NCI-H1694 (cell line): ENCODE measurements at regions not wholly inside any gene's neighbourhood (a gene's known extent, or its start where the extent isn't known, plus 50 kb on each side); places are given as distances from the start of the nearest gene placed in this dataset.

ENCODE experiments used
- DNase-seq: peaks from one replicate; lab custom pipeline; 2025; lab: John Stamatoyannopoulos, UW

DNA sequence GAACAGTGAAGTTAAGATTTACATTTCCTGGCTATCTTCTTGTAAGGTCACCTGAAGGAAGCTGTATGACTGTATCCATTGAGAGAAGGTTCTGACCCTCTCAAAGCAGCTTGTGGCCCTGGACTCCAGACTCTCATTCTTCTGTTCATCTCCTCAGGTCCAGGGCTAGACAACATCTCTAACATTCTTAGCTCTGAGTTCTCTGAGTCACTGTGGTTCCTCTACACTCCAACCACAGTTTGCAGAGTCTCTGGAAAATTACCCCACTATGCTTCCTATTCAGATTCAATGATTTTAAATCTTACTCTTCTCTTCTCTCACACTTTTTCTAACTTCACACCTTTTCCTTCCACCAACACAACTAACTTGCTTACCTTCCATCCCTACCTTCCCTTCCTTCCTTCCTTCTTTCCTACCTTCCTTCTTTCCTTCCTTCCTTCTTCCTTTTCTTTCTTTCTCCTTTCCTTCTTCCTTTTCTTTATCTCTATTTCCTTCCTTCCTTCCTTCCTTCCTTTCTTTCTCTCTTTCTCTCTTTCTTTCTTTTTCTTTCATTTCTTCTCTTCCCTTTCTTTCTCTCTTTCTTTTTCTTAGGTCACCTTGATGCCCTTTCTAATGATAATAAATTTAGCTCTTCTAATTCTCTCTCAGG lies 824.3 kb upstream of the ZEB2 start:
- no peak for DNase-seq

DNA sequence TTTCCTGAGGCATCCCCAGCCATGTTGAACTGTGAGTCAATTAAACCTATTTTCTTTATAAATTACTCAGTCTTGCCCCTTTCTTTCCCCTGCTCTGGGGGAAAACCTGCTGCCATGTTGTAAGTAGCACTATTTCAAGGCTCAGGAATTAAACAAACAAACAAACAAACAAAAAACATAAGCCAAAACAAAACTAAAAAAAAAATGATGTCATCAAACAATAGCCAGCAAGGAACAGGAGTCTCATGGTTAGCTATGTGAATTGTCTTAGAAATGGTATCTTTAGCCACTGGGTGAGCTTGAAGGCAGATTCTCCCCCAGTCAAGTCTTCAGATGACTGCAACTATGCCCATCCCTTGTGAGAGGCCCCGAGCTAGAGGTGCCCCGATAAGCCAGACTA lies 823.4 kb upstream of the ZEB2 start:
- no peak for DNase-seq

DNA sequence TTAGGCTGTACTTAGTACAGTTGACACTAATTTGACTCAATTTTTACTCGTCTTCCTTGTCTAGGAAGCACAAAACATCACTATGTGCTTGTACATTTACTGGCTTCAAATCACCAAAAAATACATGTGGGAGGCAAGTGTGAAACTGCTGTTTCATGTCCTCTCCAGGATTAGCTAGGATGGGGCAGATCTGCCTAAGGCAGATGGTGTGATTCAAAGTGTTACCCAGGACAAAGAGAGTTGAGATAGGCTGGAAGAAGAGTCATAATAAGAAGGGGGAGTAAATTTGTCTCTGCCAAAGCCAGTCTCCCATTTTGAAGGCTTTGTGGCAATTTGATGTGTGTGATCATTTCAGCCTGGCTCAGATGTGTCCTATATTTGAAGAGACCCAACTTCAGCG lies 821.6 kb upstream of the ZEB2 start:
- no peak for DNase-seq

DNA sequence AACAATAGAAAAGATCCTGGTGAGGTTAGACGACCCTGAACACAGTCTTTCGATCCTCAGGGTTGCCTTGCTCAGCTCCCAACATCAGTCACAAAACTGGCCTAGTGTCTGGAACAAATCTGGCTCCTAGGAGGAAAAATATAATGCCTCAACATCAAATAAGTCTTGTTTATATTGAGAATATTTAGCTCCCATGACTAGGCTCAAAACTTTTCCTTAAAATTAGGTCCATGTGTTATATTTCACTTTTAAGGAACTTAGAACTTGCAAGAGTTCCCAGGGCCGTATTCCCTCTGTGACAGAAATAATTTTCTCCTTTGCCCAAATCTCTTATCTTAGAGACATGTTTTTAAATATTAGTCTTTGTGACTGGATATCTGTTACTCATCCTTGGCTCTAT lies 819.7 kb upstream of the ZEB2 start:
- no peak for DNase-seq

DNA sequence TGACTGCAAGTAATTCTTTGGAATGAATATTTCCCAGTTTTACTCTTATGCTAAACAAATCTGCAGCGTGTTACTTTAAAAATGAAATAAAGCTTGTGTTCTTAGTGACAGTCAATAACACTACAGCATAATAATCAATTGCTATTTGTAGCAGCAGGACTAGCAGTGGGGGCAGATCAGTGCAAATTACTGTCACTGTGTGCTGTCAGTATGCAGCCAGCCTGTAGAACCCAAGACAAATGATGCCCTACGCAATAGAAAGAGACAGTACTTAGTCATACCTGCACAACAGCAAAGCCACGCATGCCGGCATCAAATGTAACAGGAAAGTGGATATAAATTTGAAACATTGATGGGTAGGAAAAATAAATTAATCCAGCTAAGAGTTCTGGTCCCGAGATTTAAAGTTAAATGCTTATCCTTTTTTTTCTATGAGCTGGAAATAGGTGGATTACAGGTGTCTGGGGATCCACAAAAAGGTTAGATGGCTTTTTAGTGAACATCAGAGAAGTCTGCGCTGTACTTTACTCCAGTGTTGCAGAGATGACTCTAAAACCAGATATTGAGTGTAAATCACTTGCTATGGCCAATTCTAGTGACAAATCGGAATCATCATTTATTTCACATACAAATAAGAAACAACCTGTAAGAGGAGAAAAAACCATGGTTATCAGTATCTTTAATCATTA lies 812.4 kb upstream of the ZEB2 start:
- DNase-seq: no peak

DNA sequence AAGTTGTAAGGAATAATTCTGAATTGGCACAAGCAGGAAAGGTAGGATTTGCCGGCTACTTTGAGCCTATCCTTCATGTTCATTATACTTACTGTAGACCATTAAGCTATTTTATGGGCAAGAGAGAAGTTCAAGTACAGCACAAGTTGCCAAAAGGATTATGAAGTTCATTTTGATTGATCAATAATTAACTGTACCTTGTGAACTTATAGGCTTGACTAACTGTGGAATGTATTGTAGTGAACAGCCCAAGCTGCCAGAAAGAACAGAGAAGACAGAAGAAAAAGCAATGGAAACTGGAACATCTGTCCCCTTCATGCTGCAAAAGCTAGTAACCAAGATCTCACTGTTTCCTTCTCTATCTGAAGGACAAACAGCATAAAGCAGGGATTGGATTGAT lies 810.1 kb upstream of the ZEB2 start:
- DNase-seq: no peak

DNA sequence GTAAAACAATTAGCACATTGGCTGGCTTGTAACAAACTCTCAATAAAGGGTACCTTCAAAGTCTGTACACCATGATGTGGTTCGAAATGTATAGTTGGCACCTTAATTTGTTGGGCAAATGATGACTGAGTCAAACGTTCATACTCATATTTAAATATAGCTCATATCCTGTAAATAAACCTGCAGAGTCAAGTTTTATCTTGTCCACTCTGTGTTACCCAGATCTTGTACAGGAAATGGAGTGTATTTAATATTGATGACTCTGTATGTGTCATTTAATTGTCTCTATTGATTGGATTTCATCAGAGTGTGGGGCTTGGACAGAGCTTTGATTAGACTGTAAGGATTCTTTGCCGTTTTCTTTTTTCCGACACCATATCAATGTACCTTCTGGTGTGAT lies 805.6 kb upstream of the ZEB2 start:
- DNase-seq: no peak

DNA sequence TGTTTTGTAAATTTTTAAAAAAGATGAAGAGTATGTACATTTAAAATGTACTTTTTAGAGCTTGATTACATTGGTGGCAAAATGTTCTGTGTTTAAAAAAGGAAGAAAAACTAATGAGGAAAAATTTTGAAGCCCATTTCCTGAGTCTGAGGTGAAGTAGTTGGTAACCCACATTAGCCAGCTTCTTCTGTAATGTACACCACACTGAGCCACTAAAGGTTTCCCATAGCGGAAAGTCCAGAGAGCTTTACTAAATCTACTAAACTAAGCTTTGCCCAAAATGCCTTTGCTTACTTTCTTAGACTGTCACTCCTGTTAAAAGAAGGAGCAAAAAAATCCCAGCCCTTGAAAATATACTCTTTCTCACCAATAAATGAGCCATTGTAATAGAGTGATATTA lies 804.8 kb upstream of the ZEB2 start:
- DNase-seq: no peak

DNA sequence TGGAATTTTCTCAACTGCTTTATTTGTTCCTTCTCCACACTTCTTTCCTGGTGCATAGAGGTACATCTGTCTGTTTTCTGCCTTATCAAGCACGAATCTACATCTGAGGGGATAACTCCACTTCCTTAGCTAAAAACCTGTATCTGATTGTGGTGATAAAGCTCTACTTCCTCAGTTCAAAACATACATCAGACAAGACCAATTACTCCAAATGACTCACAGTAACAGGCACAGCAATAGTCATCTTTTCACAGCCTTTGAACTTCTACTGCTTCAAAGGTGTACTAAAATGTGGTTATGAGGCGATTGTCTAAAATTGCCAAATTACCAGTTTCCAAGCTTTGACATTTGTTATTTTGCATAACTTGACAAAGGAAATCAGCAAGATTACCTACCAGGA lies 803.6 kb upstream of the ZEB2 start:
- no peak for DNase-seq

DNA sequence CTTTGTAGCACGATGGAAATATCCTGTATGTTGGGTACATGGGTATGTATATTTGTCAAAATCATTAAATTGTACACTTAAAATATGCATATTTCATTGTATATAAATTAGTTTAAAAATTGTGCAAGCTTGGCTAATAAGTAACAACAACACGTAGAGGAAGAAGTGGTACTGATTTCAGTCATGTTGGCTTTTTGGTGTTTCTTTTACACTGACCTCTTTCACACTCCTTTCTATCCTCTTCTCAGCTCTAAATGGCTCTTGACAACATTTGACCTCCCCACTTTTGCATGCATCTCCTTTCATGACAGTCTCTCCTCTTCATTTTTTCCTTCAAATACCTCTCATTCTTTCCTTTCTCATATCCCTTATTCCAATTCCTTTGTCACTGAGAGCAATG lies 801.4 kb upstream of the ZEB2 start:
- no peak for DNase-seq

DNA sequence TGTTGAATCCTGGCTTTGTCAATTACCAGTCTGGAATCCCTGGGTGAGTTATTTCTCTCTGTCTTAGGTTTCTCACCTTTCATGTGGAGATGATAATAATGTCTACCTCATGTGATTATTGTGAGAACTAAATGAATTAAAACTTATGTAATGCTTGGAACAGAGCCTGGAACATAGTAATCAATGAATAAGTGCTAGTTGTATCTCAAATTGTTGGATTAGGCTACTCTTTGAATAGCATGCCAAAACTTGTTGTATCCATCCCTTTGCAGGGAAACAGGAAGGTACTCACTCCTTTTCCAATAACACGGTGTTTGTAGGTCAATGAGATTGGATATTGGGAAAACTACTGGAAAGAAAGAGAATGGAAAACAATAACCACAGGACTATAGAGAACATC lies 796.6 kb upstream of the ZEB2 start:
- no peak for DNase-seq

DNA sequence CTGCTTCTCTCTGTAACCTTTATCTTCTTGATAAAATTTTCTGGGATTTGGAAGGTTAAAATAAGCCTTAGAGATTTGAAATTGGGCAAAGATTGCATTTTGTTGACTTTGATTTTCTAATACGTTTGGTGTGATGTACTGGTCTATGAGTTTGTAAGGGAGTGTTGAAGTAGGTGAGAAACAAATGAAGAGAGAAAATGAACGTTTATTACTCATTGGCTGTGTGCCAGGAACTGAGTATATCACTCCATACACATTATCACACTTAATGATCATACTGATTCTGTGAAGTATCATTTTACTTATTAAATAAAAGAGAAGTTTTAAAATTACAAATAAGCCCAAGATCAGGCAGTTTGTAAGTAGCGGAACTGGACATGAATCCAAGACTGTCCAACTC lies 795.1 kb upstream of the ZEB2 start:
- no peak for DNase-seq

DNA sequence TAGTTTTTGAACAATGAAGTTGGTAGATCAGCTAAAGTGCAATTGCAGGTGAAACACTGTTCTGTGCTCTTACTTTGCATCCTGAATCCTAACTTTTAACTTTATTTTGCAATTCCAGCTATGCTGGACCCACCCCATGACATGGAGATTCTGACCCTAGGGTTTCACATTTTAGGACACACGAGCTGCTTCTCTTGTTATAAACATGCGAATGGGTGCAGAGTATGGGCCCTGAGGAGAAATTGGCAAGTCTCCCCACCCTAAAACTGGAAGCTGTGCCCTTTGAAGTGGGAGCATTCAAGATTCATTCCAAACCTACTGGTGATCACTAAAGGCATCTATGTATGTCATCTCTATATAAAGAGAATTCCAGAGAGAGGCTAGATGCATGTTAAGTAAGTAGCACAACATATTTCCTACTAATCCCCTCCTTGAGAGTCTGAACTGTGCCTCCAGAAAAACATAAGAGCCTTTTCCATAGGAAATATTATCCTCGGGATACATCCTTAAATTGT lies 794.3 kb upstream of the ZEB2 start:
- no peak for DNase-seq

DNA sequence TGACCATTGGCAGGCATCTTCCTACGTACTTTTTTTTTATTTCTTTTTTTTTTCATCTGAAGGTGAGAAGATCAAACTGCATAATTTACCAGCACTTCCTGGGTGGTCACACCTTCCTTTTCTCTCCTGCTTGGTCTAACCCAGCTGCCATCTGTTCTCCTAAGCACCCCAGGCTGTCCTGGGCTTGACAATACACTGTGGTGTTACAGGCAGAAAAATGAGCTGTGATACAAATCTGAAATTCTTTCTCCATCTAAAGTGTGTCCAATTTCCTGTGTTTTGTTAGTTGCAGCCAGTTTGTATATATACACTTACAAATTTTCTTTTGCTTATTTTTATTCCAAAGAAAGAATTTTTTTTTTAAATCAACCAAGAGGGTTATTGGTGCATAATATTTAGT lies 786.0 kb upstream of the ZEB2 start:
- DNase-seq: no peak

DNA sequence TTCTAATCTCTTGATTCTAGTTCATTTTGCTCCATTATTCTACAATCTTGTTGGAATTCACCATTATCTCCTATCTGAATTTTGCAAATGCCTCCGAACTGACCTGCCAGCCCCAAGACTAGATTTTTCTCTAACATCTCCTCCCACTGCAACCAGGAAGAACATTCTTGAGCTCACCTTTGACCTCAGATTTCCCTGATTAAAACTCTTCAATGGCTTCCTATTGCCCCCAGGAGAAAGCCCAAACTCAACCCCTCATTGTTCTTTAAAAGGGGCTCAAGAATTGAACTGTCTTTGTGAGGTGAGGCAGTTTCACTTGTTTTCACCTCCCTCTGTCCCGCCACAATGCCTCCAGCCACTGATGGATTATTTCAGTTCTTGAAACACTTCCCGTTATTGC lies 784.6 kb upstream of the ZEB2 start:
- no peak for DNase-seq

DNA sequence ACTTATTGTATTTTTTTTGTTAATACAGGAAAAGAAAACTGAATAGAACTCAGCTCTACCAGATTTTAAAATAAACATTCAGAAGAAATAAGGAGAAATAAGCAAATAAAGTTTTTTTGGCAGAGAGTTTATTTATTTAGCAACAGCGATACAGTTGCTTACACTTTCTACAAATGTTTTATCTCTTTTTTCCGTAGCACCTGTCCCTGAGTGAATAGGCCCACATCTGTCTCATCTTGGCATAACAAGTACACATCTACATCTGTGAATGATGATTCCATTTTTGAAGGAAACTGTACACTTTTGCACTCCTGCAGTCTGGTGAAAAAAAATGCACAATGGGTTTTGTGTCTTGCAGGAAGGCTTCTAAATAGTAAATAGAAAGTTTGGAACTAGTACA lies 783.6 kb upstream of the ZEB2 start:
- no peak for DNase-seq

DNA sequence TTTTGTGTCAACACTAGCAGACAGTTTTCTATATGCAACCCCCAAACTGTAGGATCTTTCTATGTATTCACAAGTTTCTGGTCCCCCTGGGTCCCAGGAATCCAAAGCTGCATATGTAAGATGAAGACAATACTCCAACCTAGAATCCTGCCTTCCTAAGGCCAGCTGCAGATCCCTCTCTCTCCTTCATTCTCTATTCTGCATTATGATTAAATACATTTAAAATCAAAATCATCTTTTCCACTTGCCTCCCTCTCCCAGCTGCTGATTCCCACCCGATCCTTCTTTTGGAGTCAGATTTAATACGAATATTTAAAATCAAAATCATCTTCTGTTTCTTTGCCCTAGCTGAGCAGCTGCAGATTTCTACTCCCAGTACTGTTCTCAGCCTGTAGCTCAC lies 783.0 kb upstream of the ZEB2 start:
- no peak for DNase-seq

DNA sequence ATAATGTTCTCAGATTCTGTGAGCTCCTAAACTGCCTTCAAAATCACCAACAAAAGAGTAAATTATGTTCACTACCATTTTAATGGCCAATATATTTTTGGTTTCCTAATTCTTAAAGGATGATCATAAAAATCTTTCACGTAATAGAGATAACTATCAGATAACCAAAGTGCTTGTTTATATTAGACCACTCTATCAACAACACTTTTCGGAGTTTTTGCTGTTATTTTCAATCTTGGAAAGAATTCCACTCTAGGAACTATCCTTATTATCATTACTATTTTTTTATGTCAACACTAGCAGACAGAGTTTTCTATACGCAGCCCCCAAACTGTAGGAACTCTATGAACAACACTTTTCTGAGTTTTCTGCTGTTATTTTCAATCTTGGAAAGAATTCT lies 782.5 kb upstream of the ZEB2 start:
- DNase-seq: no peak

DNA sequence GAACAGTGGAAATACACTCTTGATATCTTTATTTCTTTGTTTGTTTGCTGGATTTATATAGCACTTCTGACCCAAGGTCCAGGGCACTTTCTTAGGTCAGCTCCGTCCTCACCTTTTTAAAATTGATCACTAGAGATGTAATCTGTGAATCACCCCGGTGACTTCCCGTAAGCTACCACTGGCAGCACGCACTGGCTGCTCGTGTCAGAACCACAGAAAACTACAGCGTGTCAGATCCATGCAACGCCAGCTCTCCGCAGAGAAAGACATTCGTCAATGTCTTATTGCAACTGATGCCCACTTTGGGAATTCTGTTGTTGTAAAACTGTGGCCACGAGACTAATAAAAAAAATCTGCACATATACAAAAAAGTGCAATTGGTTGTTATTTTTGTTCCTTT lies 779.4 kb upstream of the ZEB2 start:
- no peak for DNase-seq

DNA sequence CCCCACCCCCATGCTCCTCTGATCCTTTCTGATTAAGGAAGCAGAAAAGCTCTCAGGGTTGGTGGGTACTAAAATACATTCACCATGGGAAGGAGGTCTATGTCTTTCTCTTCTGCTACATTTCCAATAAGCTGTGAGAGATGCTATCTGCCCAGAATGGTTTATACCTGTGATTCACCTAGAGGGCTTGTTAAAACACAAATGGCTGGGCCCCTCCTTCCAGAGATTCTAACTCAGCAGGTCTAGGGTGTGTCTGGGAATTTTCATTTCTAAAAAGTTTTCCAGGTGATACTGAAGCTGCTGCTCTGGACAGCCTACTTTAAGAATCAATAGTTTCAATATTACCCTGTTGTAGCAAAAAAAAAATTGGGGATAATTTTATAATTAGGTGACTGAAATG lies 772.2 kb upstream of the ZEB2 start:
- DNase-seq: no peak

DNA sequence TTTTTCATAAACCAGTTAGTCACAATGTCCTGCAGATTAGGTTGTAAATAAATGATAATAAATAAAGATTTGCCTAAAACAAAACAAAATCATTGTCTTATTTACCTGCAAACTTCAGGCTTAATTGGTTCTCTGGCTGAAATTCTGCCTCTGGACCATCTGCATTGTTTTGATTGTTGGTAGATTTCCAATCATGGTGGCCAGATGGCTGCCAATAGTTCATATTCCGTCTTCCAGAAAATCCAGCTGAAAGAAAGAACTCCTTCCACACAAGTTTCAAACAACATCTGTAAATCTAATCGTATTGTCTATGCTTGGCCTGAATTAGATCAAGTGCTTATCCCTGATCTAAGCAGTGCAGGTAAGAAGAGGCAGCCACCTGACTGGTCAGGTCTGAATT lies 771.1 kb upstream of the ZEB2 start:
- no peak for DNase-seq

DNA sequence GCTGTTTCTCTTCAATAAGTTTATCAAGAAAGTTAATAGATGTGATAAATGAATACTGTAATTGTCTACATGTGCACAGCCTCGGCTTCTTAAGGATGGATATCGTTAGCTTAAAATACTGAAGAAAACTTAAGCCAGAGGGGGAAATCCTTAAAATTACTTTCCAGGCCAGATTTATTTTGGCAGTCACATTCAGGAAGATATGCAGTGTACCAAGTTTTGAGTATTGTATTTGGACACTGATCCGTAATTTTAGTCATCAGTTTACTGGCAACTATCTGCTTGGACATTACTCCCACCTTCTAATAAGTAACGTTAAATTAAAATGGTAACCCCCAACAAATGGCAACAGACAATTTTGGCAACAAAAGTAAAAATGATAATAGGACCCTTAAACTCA lies 770.0 kb upstream of the ZEB2 start:
- no peak for DNase-seq

DNA sequence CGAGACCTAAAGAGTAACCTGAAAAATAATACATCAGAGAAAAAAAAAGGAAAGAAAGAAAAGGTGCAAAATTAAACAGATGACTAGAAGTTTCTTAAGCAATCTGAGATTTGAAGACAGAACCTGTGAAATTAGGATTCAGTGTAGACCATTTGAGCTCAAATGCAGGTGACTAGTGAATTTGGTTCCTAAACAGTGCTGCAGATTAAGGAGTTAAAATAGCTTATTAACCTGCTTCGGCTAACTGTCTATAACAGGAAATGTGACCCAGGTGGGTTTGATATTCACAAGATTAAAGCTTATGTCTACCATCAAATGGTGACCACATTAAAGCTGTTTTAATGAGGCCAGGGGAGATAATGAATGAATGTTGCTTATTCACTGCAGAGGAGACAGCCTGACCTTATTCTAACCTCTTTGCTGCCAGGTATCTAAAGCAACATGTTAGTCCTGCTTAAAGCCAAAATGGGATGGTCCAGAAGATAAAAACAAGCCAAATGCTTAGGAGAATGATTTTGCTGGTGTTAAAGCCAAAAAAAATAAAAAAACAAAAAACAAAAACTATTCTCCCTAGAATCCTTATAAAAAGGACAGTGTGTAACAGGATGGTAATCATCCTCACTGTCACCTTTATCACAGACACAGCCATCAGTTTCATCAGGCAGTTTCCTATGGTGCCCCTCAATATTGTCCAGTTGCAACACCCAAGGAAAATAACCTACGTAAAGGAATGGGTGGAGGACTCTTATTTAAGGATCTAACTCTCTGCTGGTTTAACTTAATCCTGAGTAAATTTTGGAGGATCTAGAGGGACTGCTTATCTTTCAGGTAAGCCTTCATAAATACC lies 769.0 kb upstream of the ZEB2 start:
- no peak for DNase-seq
